A549 (cell line): ENCODE measurements at regions not wholly inside any gene's neighbourhood (a gene's known extent, or its start where the extent isn't known, plus 50 kb on each side); places are given as distances from the start of the nearest gene placed in this dataset.

Experiments
- ATAC-seq, 2 experiments: fragments of 200-7000 bp in 1 of 2; fragments of >200 bp in 1 of 2; cut with Nextera tagmentation in 1 of 2; cut with Tn5 transposase in 1 of 2; 3 replicates each; pipeline versions ENCODE4 v1.8.0 to v1.9.1; 2018 to 2020; ENCODE audit warnings: mild to moderate bottlenecking in 1 of 2, moderate library complexity in 1 of 2
- CTCF ChIA-PET: fragments of 300-600 bp; sonication (Branson Sonifier 250); formaldehyde crosslinking; extraction: SDS; loops from one replicate; lab custom pipeline; 2021; ENCODE audit warnings: antibody characterized with exemption, inconsistent platforms; lab: Yijun Ruan, JAX
- POLR2A ChIA-PET: fragments of 350-600 bp; formaldehyde crosslinking; extraction: SDS; loops from one replicate; lab custom pipeline; 2021; ENCODE audit warnings: antibody characterized with exemption, inconsistent platforms; lab: Yijun Ruan, JAX
- DNase-seq, 2 experiments: peaks; one replicate each; pipeline versions ENCODE4 v3.0.0 to v3.0.0-alpha.2; 2011 to 2016; ENCODE audit warnings: low read depth in 1 of 2, low spot score in 1 of 2
- FAIRE-seq: peaks from 2 replicates; lab custom pipeline; 2011; peaks lifted over from hg19 to GRCh38; lab: Jason Lieb, UNC
- H3K27ac ChIP-seq, 2 experiments: fragments of >200 bp; sonication (Bioruptor Twin); formaldehyde crosslinking; 3 replicates each; pipeline ENCODE4 v1.5.1; 2016 to 2017
- H3K4me1 ChIP-seq: fragments of >200 bp; sonication (Bioruptor Twin); formaldehyde crosslinking; 3 replicates; pipeline ENCODE4 v1.6.1; 2016
- H3K4me2 ChIP-seq: fragments of >200 bp; sonication (Bioruptor Twin); formaldehyde crosslinking; 3 replicates; pipeline ENCODE4 v1.6.1; 2016
- H3K4me3 ChIP-seq: fragments of >200 bp; sonication (Bioruptor Twin); formaldehyde crosslinking; 3 replicates; pipeline ENCODE4 v1.5.1; 2016
- H3K9me3 ChIP-seq: fragments of >200 bp; sonication (Bioruptor Twin); formaldehyde crosslinking; 3 replicates; pipeline ENCODE4 v1.6.1; 2016
- CBX8 ChIP-seq: fragments of 200-600 bp; sonication (generic); IDR thresholded peaks from 2 replicates; pipeline ENCODE4 v1.6.1; 2016
- HOXB5 ChIP-seq: fragments of 250-450 bp; sonication (Bioruptor Pico); IDR thresholded peaks from 2 replicates; pipeline ENCODE4 v1.5.0; 2020; ENCODE audit warnings: mild to moderate bottlenecking, moderate library complexity
- NFE2L2 ChIP-seq: fragments of 150-350 bp; conservative IDR thresholded peaks from 2 replicates; pipeline ENCODE4 v1.6.1; 2014; ENCODE audit warnings: low read length
- NPAS2 ChIP-seq: fragments of 250-450 bp; sonication (Bioruptor Pico); IDR thresholded peaks from 2 replicates; pipeline ENCODE4 v1.8.0; 2022; ENCODE audit warnings: mild to moderate bottlenecking, moderate library complexity, borderline replicate concordance
- NR3C1 ChIP-seq: fragments of >200 bp; sonication (Bioruptor Twin); formaldehyde crosslinking; IDR thresholded peaks from 3 replicates; pipeline ENCODE4 v1.6.1; 2017
- RAD21 ChIP-seq, 2 experiments: fragments of >200 bp in 1 of 2; sonication (Bioruptor Twin) in 1 of 2; formaldehyde crosslinking in 1 of 2; IDR thresholded peaks in 1 of 2; conservative IDR thresholded peaks in 1 of 2; 2 replicates in 1 of 2; 3 replicates in 1 of 2; pipeline ENCODE4 v1.6.1; 2012 to 2018; ENCODE audit warnings: inconsistent platforms in 1 of 2
- SMC3 ChIP-seq: fragments of >200 bp; sonication (Bioruptor Twin); formaldehyde crosslinking; IDR thresholded peaks from 3 replicates; pipeline ENCODE4 v1.6.1; 2018; ENCODE audit warnings: inconsistent platforms
- SREBF2 ChIP-seq: fragments of 450-650 bp; IDR thresholded peaks from 2 replicates; pipeline ENCODE4 v1.6.1; 2014; ENCODE audit warnings: mild to moderate bottlenecking, moderate library complexity
- TFCP2L1 ChIP-seq: fragments of 250-450 bp; sonication (Bioruptor Pico); IDR thresholded peaks from 2 replicates; pipeline ENCODE4 v1.5.0; 2021; ENCODE audit warnings: mild to moderate bottlenecking
- WGBS: methylation state at CpG from one replicate; pipeline ENCODE4 v1.1.6; 2017; ENCODE audit errors: missing lambda C conversion rate; 5-methylcytosine and 5-hydroxymethylcytosine counted together
- TF ChIP-seq, protein P1 (sequence below): IDR thresholded peaks from 2 replicates; pipeline ENCODE4 v1.6.1; 2012; ENCODE audit warnings: low read depth, borderline replicate concordance
- TF ChIP-seq, protein P2 (sequence below): fragments of >200 bp; sonication (Bioruptor Twin); formaldehyde crosslinking; IDR thresholded peaks from 3 replicates; pipeline ENCODE4 v1.6.1; 2016
- TF ChIP-seq, protein P3 (sequence below): IDR thresholded peaks from 2 replicates; pipeline ENCODE4 v1.6.1; 2012
- TF ChIP-seq, protein P4 (sequence below): fragments of >200 bp; sonication (Bioruptor Twin); formaldehyde crosslinking; IDR thresholded peaks from 3 replicates; pipeline ENCODE4 v1.5.1; 2016

DNA sequence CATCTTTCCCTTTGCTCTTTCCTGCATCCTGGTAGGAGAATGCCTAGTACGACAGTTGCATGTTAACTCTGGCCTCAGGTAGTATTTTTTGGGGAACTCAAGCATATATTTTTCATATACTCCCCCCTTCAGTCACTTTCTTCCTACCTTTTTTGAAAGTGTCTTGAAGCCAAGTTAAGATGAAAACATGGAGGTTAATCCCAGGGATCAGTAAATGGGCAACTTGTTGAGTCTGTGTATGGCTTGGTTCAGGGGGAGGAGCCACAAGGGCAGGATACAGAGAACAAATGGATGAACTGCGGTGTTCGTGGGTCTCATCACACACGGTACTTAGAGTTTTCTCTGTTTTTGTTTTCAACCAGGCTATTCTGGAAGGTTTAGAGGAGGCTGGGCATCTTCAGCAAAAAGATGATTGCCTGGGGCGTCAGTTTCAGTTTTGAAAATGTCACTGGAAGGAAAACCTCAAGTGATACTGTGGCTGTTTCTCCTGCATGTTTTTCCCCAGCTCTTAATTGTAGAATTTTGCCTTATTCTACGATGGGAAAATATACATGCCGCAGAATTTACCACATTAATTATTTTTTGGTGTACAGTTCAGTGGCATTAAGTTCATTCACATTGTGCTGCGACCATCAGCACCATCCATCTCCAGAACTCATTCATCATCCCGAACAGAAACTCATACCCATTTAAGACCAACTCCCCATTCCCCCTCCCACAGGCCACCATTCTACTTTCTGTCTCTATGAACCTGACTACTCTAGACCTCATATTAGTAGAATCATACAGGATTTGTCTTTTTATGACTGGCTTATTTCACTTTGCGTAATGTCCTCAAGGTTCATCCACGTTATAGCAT, 71.5 kb downstream of the MAP10 start (continued):
- TF ChIP-seq, protein P1, sequence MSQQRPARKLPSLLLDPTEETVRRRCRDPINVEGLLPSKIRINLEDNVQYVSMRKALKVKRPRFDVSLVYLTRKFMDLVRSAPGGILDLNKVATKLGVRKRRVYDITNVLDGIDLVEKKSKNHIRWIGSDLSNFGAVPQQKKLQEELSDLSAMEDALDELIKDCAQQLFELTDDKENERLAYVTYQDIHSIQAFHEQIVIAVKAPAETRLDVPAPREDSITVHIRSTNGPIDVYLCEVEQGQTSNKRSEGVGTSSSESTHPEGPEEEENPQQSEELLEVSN: no peak

DNA sequence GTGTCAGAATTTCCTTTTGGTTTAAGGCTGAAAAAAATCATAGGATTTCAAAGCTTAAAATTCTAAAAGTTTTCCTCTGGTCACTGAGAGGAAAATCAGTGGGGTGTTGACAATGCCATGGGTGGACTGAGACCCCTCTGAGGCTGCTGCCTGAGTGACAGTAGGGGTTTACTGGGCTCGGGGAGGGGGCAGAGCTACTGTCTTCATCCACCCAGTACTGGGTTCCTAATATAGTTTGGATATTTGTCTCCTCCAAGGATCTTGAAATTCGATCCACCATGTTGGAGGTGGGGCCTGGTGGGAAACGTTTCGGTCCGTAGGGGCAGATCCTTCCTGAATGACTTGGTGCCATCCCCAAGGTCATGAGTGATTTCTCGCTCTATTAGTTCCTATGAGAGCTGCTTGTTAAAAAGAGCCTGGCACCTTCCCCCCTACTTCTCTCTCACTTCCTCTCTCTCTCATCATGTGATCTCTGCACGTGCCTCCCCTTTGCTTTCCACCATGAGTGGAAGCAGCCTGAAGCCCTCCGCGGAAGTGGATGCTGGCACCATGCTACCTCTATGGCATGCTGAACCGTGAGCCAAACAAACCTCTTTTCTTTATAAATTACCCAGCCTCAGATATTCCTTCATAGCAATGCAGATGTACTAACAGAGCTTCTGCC, 72.3 kb downstream of the MAP10 start:
- H3K4me3 ChIP-seq: no peak overlapping the region
- no peak for ATAC-seq
- 66% methylated on average over 10 of the region's 10 CpGs for WGBS
- TF ChIP-seq, protein P2, sequence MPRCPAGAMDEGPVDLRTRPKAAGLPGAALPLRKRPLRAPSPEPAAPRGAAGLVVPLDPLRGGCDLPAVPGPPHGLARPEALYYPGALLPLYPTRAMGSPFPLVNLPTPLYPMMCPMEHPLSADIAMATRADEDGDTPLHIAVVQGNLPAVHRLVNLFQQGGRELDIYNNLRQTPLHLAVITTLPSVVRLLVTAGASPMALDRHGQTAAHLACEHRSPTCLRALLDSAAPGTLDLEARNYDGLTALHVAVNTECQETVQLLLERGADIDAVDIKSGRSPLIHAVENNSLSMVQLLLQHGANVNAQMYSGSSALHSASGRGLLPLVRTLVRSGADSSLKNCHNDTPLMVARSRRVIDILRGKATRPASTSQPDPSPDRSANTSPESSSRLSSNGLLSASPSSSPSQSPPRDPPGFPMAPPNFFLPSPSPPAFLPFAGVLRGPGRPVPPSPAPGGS: no peak
- TF ChIP-seq TFCP2L1 (CRISPR knock-in tag) (no peak), NFE2L2 (no peak), HOXB5 (CRISPR knock-in tag) (no peak), SREBF2 (no peak)
- TF ChIP-seq, protein P3, sequence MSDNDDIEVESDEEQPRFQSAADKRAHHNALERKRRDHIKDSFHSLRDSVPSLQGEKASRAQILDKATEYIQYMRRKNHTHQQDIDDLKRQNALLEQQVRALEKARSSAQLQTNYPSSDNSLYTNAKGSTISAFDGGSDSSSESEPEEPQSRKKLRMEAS: no peak
- no peaks in the 10 kb centered on the region for H3K4me1 ChIP-seq
- POLR2A ChIA-PET: interaction anchor here (1.7 kb wide), 1 partner anchor 9 kb away, joined by 5 read pairs; no protein-coding TSS in a partner anchor
- FAIRE-seq: no peak
- no peak overlapping the region for H3K4me2 ChIP-seq
- no peak overlapping the region for H3K27ac ChIP-seq
- CTCF ChIA-PET: interaction anchor here (0.7 to 1.6 kb wide), 3 partner anchors 12 to 124 kb away, joined by 3 read pairs; no protein-coding TSS in a partner anchor
- DNase-seq: no peak
- no peaks in the 10 kb centered on the region for H3K9me3 ChIP-seq

DNA sequence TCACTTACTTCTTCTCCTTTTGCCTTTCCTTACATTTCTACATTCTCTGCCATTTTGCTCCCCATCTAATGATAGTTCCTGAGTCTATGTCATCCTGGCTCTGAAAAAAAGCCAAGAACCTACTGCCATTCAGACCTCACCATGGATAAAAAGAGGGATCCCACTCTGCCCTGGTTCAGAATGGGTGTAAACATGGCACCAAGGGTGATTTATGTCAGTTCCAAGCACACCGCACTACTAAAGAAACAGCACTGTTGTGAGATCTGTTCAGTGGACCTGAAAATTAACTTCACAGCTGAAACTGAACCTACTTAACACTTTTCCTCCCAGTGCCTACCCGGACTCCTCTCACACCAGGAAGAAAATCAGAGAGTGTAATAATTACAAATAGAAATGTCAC, 72.3 kb upstream of the NTPCR start:
- CTCF ChIA-PET: interaction anchor here (0.7 to 1.6 kb wide), 5 partner anchors 11 to 1012 kb away, joined by 3 read pairs; no protein-coding TSS in a partner anchor

DNA sequence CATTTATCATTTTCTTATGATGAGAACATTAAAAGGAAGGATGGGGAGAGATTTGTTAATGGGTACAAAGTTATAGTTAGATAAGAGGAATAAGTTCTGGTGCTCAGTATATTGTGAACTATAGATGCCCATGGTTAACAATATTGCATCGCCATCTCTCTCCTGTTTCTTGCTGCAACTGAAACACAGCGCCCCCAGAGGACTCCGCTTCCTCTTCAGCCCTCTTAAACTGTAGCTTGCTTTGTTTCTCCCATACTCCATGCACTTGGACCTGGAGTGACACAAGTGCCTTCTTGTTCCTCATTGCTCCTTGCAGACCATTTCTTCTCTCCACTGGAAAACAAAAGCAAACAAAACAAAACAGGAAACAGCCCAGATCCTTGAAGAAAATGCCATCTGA, 70.1 kb upstream of the NTPCR start:
- peak; percentile 28 to 46; a peak in 3 of 5 replicates for TF ChIP-seq RAD21 (conservative IDR thresholded peaks at IDR 0.05 in 1 of 2, IDR thresholded peaks at IDR 0.05 in 1 of 2)
- TF ChIP-seq SMC3: peak; percentile 25; the same call in 1 of the 3 replicates
- TF ChIP-seq NR3C1: no peak
- TF ChIP-seq, protein P4, sequence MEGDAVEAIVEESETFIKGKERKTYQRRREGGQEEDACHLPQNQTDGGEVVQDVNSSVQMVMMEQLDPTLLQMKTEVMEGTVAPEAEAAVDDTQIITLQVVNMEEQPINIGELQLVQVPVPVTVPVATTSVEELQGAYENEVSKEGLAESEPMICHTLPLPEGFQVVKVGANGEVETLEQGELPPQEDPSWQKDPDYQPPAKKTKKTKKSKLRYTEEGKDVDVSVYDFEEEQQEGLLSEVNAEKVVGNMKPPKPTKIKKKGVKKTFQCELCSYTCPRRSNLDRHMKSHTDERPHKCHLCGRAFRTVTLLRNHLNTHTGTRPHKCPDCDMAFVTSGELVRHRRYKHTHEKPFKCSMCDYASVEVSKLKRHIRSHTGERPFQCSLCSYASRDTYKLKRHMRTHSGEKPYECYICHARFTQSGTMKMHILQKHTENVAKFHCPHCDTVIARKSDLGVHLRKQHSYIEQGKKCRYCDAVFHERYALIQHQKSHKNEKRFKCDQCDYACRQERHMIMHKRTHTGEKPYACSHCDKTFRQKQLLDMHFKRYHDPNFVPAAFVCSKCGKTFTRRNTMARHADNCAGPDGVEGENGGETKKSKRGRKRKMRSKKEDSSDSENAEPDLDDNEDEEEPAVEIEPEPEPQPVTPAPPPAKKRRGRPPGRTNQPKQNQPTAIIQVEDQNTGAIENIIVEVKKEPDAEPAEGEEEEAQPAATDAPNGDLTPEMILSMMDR: peak; percentile 63
- TF ChIP-seq, all 56 proteins: peak for 3
- Histone ChIP-seq H3K4me3 (no peak overlapping the region), H3K27ac (no peak overlapping the region), H3K4me1 (no peaks in the 10 kb centered on the region), H3K4me2 (no peak overlapping the region), H3K9me3 (no peaks in the 10 kb centered on the region)
- FAIRE-seq (no peak), ATAC-seq (peak; percentile 85 to 94), DNase-seq (peak; percentile 61 to 63)
- POLR2A ChIA-PET: no interaction called here
- 39% methylated on average over 3 of the region's 3 CpGs for WGBS
- CTCF ChIA-PET: interaction anchor here (0.6 to 1.7 kb wide), 11 partner anchors 8 to 584 kb away, joined by 3 to 7 read pairs (median 3); no protein-coding TSS in a partner anchor

More for the DNA sequence above, 72.3 kb upstream of the NTPCR start:
- Histone ChIP-seq H3K4me3 (no peak overlapping the region), H3K4me1 (no peaks in the 10 kb centered on the region), H3K9me3 (no peaks in the 10 kb centered on the region), H3K27ac (no peak overlapping the region), H3K4me2 (no peak overlapping the region)
- DNase-seq (no peak), FAIRE-seq (no peak), ATAC-seq (no peak)
- WGBS: 58% methylated on average over 2 of the region's 2 CpGs
- no peak for TF ChIP-seq NPAS2 (CRISPR knock-in tag)
- no peak for TF ChIP-seq CBX8
- POLR2A ChIA-PET: interaction anchor here (1.7 kb wide), 1 partner anchor 9 kb away, joined by 5 read pairs; no protein-coding TSS in a partner anchor
